ENCODE measurements at regions not wholly inside any gene's neighbourhood (a gene's known extent, or its start where the extent isn't known, plus 50 kb on each side); places are given as distances from the start of the nearest gene placed in this dataset.
"Not testable (repeated sequence)": the region's sequence is repeated elsewhere in the genome, so short reads cannot be mapped to it uniquely, and the experiment has no call there.

- Histone ChIP-seq H3K4me1 (ENCODE audit: control insufficient read depth, insufficient read depth, low read length) (no peaks in the 10 kb centered on the region), H3K27me3 (ENCODE audit: control insufficient read depth, insufficient read depth, low read length) (no peaks in the 10 kb centered on the region), H3K36me3 (ENCODE audit: control insufficient read depth, insufficient read depth, low read length) (no peaks in the 10 kb centered on the region), H3K9me3 (ENCODE audit: control insufficient read depth, insufficient read depth, low read depth, low read length) (no peaks in the 10 kb centered on the region), H3K27ac (ENCODE audit: low read length) (no peak overlapping the region), H3K4me3 (ENCODE audit: low read depth in 2 of 2, low read length in 2 of 2) (no peak overlapping the region)
- ChIA-PET POLR2A (no interaction called here), CTCF (no interaction called here)
- intact Hi-C loops (cut with micrococcal nuclease; ENCODE audit: unreplicated experiment) (no loop called here), in situ Hi-C loops (cut with HindIII; ENCODE audit: low pct_unique_long_range_greater_than_20kb, low sequenced_read_pairs) (no loop called here)
- ATAC-seq (no peak), DNase-seq (ENCODE audit: low read depth, low spot score) (no peak)
- TF ChIP-seq CTCF (IDR thresholded peaks at IDR 0.05) (no peak), SIN3A (IDR thresholded peaks at IDR 0.05; ENCODE audit: borderline replicate concordance, insufficient read depth, low read depth, low read length) (no peak), POLR2AphosphoS5 (IDR thresholded peaks at IDR 0.05; ENCODE audit: low read depth, low read length) (no peak), TCF7L2 (IDR thresholded peaks at IDR 0.05; ENCODE audit: low read depth, low read length) (no peak), REST (IDR thresholded peaks at IDR 0.05; ENCODE audit: insufficient read depth in 1 of 2, low read depth in 2 of 2, low read length in 1 of 2) (no peak)
- no TSS peak for BruUV-seq (replicated peaks)
These were observed 70.9 kb upstream of the RXFP1 start for GRCh38 chr4:158450741-158451140.

GRCh38 chr4:158452116-158452515, 69.6 kb upstream of the RXFP1 start:
- H3K4me3 ChIP-seq (ENCODE audit: low read depth in 2 of 2, low read length in 2 of 2); H3K27ac ChIP-seq (ENCODE audit: low read length); in situ Hi-C loops (cut with HindIII; ENCODE audit: low pct_unique_long_range_greater_than_20kb, low sequenced_read_pairs); H3K4me1 ChIP-seq (ENCODE audit: control insufficient read depth, insufficient read depth, low read length); ATAC-seq; CTCF ChIA-PET; H3K27me3 ChIP-seq (ENCODE audit: control insufficient read depth, insufficient read depth, low read length); BruUV-seq (replicated peaks); H3K36me3 ChIP-seq (ENCODE audit: control insufficient read depth, insufficient read depth, low read length); POLR2A ChIA-PET; intact Hi-C loops (cut with micrococcal nuclease; ENCODE audit: unreplicated experiment); DNase-seq (ENCODE audit: low read depth, low spot score); H3K9me3 ChIP-seq (ENCODE audit: control insufficient read depth, insufficient read depth, low read depth, low read length): not testable (repeated sequence)

GRCh38 chr4:158458271-158458895, 63.3 kb upstream of the RXFP1 start:
- DNase-seq (ENCODE audit: low read depth, low spot score) (no peak), ATAC-seq (no peak)
- H3K36me3 ChIP-seq (ENCODE audit: control insufficient read depth, insufficient read depth, low read length): no peaks in the 10 kb centered on the region
- H3K4me3 ChIP-seq (ENCODE audit: low read depth in 2 of 2, low read length in 2 of 2): no peak overlapping the region
- TF ChIP-seq CTCF (IDR thresholded peaks at IDR 0.05): no peak
- TF ChIP-seq TCF7L2 (IDR thresholded peaks at IDR 0.05; ENCODE audit: low read depth, low read length): no peak
- no peak for TF ChIP-seq SIN3A (IDR thresholded peaks at IDR 0.05; ENCODE audit: borderline replicate concordance, insufficient read depth, low read depth, low read length)
- no peak for TF ChIP-seq REST (IDR thresholded peaks at IDR 0.05; ENCODE audit: insufficient read depth in 1 of 2, low read depth in 2 of 2, low read length in 1 of 2)
- TF ChIP-seq POLR2AphosphoS5 (IDR thresholded peaks at IDR 0.05; ENCODE audit: low read depth, low read length): no peak
- POLR2A ChIA-PET: no interaction called here
- intact Hi-C loops (cut with micrococcal nuclease; ENCODE audit: unreplicated experiment): no loop called here
- H3K27ac ChIP-seq (ENCODE audit: low read length): no peak overlapping the region
- in situ Hi-C loops (cut with HindIII; ENCODE audit: low pct_unique_long_range_greater_than_20kb, low sequenced_read_pairs): no loop called here
- no peaks in the 10 kb centered on the region for H3K4me1 ChIP-seq (ENCODE audit: control insufficient read depth, insufficient read depth, low read length)
- H3K9me3 ChIP-seq (ENCODE audit: control insufficient read depth, insufficient read depth, low read depth, low read length): no peaks in the 10 kb centered on the region
- no peaks in the 10 kb centered on the region for H3K27me3 ChIP-seq (ENCODE audit: control insufficient read depth, insufficient read depth, low read length)
- BruUV-seq (replicated peaks): no TSS peak
- CTCF ChIA-PET: no interaction called here

Measured in Panc1 (cell line).